GM12878 (cell line): ENCODE measurements at regions not wholly inside any gene's neighbourhood (a gene's known extent, or its start where the extent isn't known, plus 50 kb on each side); places are given as distances from the start of the nearest gene placed in this dataset.

ENCODE experiments used
- ATAC-seq: fragments of 200-7000 bp; cut with Tn5 transposase; 3 replicates; pipeline ENCODE4 v1.9.1; 2020; ENCODE audit warnings: mild to moderate bottlenecking, moderate library complexity
- BruUV-seq: library from RNA; stranded (reverse); fragments of 400-500 nt; replicated peaks from 2 replicates; lab custom pipeline; 2021; lab: Mats Ljungman, UMichigan
- CTCF ChIA-PET: fragments of 300-600 bp; sonication (Branson Sonifier 250); formaldehyde crosslinking; extraction: SDS; loops from one replicate; lab custom pipeline; 2021; ENCODE audit warnings: inconsistent platforms; lab: Yijun Ruan, JAX
- POLR2A ChIA-PET: fragments of 350-600 bp; formaldehyde crosslinking; extraction: SDS; loops from one replicate; lab custom pipeline; 2021; ENCODE audit warnings: inconsistent platforms; lab: Charles Lee
- RAD21 ChIA-PET: fragments of 300-600 bp; sonication (Branson Sonifier 250); formaldehyde crosslinking; loops from one replicate; lab custom pipeline; 2023; ENCODE audit warnings: antibody characterized with exemption; ENCODE audit not compliant: unreplicated experiment; lab: Charles Lee
- SMC1A ChIA-PET: fragments of 300-600 bp; sonication (Branson Sonifier 250); formaldehyde crosslinking; loops from one replicate; lab custom pipeline; 2023; ENCODE audit not compliant: unreplicated experiment, uncharacterized antibody; lab: Charles Lee
- DNase-seq: peaks from one replicate; pipeline ENCODE4 v3.0.0-alpha.2; 2011; ENCODE audit warnings: low read depth, low spot score
- FAIRE-seq: peaks from 3 replicates; lab custom pipeline; 2011; peaks lifted over from hg19 to GRCh38; lab: Jason Lieb, UNC
- H2AFZ ChIP-seq: 2 replicates; pipeline ENCODE4 v1.6.0; 2011; ENCODE audit warnings: low read depth, low read length, control low read depth; ENCODE audit not compliant: control insufficient read depth
- H3K27ac ChIP-seq: 2 replicates; pipeline ENCODE4 v1.5.1; 2011; ENCODE audit warnings: control low read depth; ENCODE audit not compliant: control insufficient read depth, insufficient read depth
- H3K27me3 ChIP-seq, 2 experiments: replicated peaks in 1 of 2; 2 replicates each; pipeline versions ENCODE4 v1.6.0 to v1.6.1; 2011; ENCODE audit warnings: low read length in 1 of 2; ENCODE audit not compliant: control insufficient read depth in 2 of 2, insufficient read depth in 2 of 2
- H3K36me3 ChIP-seq, 2 experiments: 2 replicates each; pipeline ENCODE4 v1.5.1; 2011; ENCODE audit warnings: low read length in 1 of 2; ENCODE audit not compliant: control insufficient read depth in 2 of 2, insufficient read depth in 2 of 2
- H3K4me1 ChIP-seq: 2 replicates; pipeline ENCODE4 v1.6.1; 2011; ENCODE audit warnings: mild to moderate bottlenecking, low read length, moderate library complexity, mixed read lengths; ENCODE audit not compliant: control insufficient read depth, insufficient read depth
- H3K4me2 ChIP-seq: 2 replicates; pipeline ENCODE4 v1.6.0; 2011; ENCODE audit warnings: control low read depth; ENCODE audit not compliant: control insufficient read depth, insufficient read depth
- H3K4me3 ChIP-seq: fragments of 200-600 bp; sonication (generic); 2 replicates; pipeline ENCODE4 v1.5.1; 2016
- H3K79me2 ChIP-seq: 2 replicates; pipeline ENCODE4 v1.6.0; 2011; ENCODE audit warnings: low read length; ENCODE audit not compliant: control insufficient read depth, insufficient read depth
- H3K9ac ChIP-seq: 2 replicates; pipeline ENCODE4 v1.8.0; 2011; ENCODE audit warnings: low read length, control low read depth, mixed read lengths; ENCODE audit not compliant: control insufficient read depth, insufficient read depth
- H3K9me3 ChIP-seq: replicated peaks from 3 replicates; pipeline ENCODE4 v1.5.1; 2011; ENCODE audit warnings: mild to moderate bottlenecking, low read length; ENCODE audit not compliant: control insufficient read depth, insufficient read depth
- H4K20me1 ChIP-seq: 2 replicates; pipeline ENCODE4 v1.6.0; 2011; ENCODE audit not compliant: control insufficient read depth, insufficient read depth
- CBX5 ChIP-seq: sonication (generic); IDR thresholded peaks from 2 replicates; pipeline ENCODE4 v1.6.1; 2016; ENCODE audit warnings: low read depth, moderate library complexity, mild to moderate bottlenecking, inconsistent platforms
- CEBPB ChIP-seq, 2 experiments: fragments of 150-350 bp in 1 of 2; IDR thresholded peaks; 2 replicates each; pipeline ENCODE4 v1.6.1; 2012 to 2014; ENCODE audit warnings: low read depth in 2 of 2, low read length in 2 of 2, borderline replicate concordance in 1 of 2, inconsistent platforms in 1 of 2
- CHD4 ChIP-seq: fragments of 200-600 bp; sonication (generic); IDR thresholded peaks from 2 replicates; pipeline ENCODE4 v1.6.1; 2016; ENCODE audit warnings: mild to moderate bottlenecking
- CREM ChIP-seq: IDR thresholded peaks from 2 replicates; pipeline ENCODE4 v1.6.1; 2014; ENCODE audit warnings: antibody characterized with exemption, low read depth
- NFYA ChIP-seq: IDR thresholded peaks from 2 replicates; pipeline ENCODE4 v1.6.1; 2011; ENCODE audit warnings: low read depth, mild to moderate bottlenecking, low read length, improper control_type of control experiment, borderline replicate concordance
- NR2F1 ChIP-seq: fragments of 450-650 bp; conservative IDR thresholded peaks from 2 replicates; pipeline ENCODE4 v1.6.1; 2017; ENCODE audit warnings: mild to moderate bottlenecking
- PAX8 ChIP-seq: fragments of 450-650 bp; IDR thresholded peaks from 2 replicates; pipeline ENCODE4 v1.6.1; 2017; ENCODE audit warnings: mild to moderate bottlenecking, moderate library complexity
- RELA ChIP-seq: fragments of 450-650 bp; IDR thresholded peaks from 2 replicates; pipeline ENCODE4 v1.8.0; 2014; ENCODE audit warnings: borderline replicate concordance; ENCODE audit not compliant: partially characterized antibody
- ZBED1 ChIP-seq: IDR thresholded peaks from 2 replicates; pipeline ENCODE4 v1.6.1; 2016; ENCODE audit warnings: borderline replicate concordance
- ZNF207 ChIP-seq: fragments of 450-650 bp; IDR thresholded peaks from 2 replicates; pipeline ENCODE4 v1.6.1; 2014; ENCODE audit warnings: antibody characterized with exemption, mild to moderate bottlenecking, borderline replicate concordance
- WGBS: methylation state at CpG from one replicate; pipeline ENCODE4 v1.1.6; 2016; ENCODE audit warnings: low lambda C conversion rate; ENCODE audit not compliant: insufficient replicate concordance, insufficient coverage; ENCODE audit errors: missing lambda C conversion rate; 5-methylcytosine and 5-hydroxymethylcytosine counted together
- in situ Hi-C: fragments of 300-500 bp; cut with MboI; formaldehyde crosslinking; loops from 9 replicates; pipeline ENCODE4 v1.14.3; 2018; ENCODE audit warnings: mixed read lengths
- intact Hi-C: fragments of 100-400 bp; cut with micrococcal nuclease; formaldehyde crosslinking; loops from one replicate; pipeline ENCODE4 v1.14.2; 2022; ENCODE audit not compliant: unreplicated experiment
- TF ChIP-seq, protein P1 (sequence below): fragments of 450-650 bp; IDR thresholded peaks from 2 replicates; pipeline ENCODE4 v1.6.1; 2016; ENCODE audit warnings: mild to moderate bottlenecking
- TF ChIP-seq, protein P2 (sequence below): fragments of 450-650 bp; formaldehyde crosslinking; IDR thresholded peaks from 2 replicates; pipeline ENCODE4 v1.4.0; 2022; ENCODE audit warnings: mild to moderate bottlenecking, moderate library complexity
- TF ChIP-seq, protein P3 (sequence below): IDR thresholded peaks from 2 replicates; pipeline ENCODE4 v1.6.1; 2012; ENCODE audit warnings: low read length, inconsistent platforms
- TF ChIP-seq, protein P4 (sequence below): IDR thresholded peaks from 2 replicates; pipeline ENCODE4 v1.6.1; 2012; ENCODE audit warnings: low read depth, low read length, improper control_type of control experiment
- TF ChIP-seq, protein P5 (sequence below): fragments of 450-650 bp; IDR thresholded peaks from 2 replicates; pipeline ENCODE4 v1.6.1; 2018; ENCODE audit warnings: mild to moderate bottlenecking, low read depth, moderate library complexity; ENCODE audit not compliant: partially characterized antibody

DNA sequence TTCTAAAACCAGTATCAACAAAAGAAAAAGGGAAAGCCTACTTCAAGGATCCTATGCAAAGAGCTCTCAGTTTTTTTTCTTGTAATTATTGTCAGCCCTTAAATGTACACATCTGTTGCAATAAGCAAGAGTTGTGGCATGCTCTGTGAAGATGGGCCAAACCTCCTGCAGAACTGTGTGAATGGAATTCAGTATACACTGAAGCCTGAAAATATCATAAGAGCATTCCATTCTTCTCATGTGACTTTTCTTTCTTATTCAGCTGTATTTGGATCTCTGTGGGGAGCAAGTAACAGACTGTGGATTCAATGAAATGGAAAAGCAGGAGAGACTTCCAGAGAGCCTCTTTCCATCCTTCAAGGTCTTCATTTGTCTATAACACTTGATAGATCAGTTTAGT, 130.7 kb downstream of the SAMD9 start (continued):
- TF ChIP-seq RELA (no peak), CBX5 (no peak)

DNA sequence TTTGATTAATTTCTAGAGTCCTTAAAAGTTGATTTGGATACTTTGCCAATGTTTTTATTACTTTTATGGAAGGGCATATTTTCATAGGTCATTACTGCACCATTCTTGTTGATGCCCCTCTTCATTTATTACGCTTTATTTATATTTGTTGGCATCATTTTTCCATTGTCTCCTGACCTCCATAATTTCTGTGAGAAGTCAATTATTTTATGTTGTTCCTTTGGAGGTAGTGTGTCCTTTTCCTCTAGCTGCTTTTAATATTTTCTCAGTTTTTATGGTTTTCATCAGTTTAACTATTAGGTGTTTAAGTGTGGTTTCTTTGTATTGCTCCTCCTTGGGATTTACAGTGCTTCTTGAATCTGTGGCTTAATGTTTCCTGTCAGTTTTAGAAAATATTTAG, 134.9 kb downstream of the SAMD9 start:
- no peak overlapping the region for H3K4me2 ChIP-seq
- no peak for FAIRE-seq
- no peak overlapping the region for H2AFZ ChIP-seq
- intact Hi-C loops (no loop called here), in situ Hi-C loops (no loop called here)
- H3K36me3 ChIP-seq, result no peaks in the 10 kb centered on the region
- WGBS, result 16% methylated on average over 1 of the region's 1 CpG
- BruUV-seq, result no TSS peak
- no peaks in the 10 kb centered on the region; the same call in 1 of the 3 replicates for H3K9me3 ChIP-seq
- H3K79me2 ChIP-seq, result no peaks in the 10 kb centered on the region
- POLR2A ChIA-PET, result interaction anchor here (0.6 kb wide), 1 partner anchor 28 kb away, joined by 10 read pairs; no protein-coding TSS in a partner anchor
- CTCF ChIA-PET, result no interaction called here
- no peak overlapping the region for H3K9ac ChIP-seq
- ATAC-seq, result no peak
- no peak overlapping the region for H3K27ac ChIP-seq
- H4K20me1 ChIP-seq, result no peaks in the 10 kb centered on the region
- no peaks in the 10 kb centered on the region for H3K27me3 ChIP-seq
- H3K4me3 ChIP-seq, result no peak overlapping the region
- DNase-seq, result no peak
- RAD21 ChIA-PET, result no interaction called here
- H3K4me1 ChIP-seq, result no peaks in the 10 kb centered on the region
- SMC1A ChIA-PET, result interaction anchor here (0.8 kb wide), 1 partner anchor 13 kb away, joined by 3 read pairs; no protein-coding TSS in a partner anchor
- TF ChIP-seq PAX8 (no peak), NR2F1 (no peak), NFYA (no peak), CEBPB (IDR thresholded peaks at IDR 0.05; ENCODE audit: borderline replicate concordance in 1 of 2, low read depth in 2 of 2, low read length in 2 of 2) (no peak), CREM (no peak), ZNF207 (no peak), CHD4 (no peak), ZBED1 (no peak)
- TF ChIP-seq, protein P1, sequence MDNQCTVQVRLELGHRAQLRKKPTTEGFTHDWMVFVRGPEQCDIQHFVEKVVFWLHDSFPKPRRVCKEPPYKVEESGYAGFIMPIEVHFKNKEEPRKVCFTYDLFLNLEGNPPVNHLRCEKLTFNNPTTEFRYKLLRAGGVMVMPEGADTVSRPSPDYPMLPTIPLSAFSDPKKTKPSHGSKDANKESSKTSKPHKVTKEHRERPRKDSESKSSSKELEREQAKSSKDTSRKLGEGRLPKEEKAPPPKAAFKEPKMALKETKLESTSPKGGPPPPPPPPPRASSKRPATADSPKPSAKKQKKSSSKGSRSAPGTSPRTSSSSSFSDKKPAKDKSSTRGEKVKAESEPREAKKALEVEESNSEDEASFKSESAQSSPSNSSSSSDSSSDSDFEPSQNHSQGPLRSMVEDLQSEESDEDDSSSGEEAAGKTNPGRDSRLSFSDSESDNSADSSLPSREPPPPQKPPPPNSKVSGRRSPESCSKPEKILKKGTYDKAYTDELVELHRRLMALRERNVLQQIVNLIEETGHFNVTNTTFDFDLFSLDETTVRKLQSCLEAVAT, result no peak
- TF ChIP-seq, protein P2, sequence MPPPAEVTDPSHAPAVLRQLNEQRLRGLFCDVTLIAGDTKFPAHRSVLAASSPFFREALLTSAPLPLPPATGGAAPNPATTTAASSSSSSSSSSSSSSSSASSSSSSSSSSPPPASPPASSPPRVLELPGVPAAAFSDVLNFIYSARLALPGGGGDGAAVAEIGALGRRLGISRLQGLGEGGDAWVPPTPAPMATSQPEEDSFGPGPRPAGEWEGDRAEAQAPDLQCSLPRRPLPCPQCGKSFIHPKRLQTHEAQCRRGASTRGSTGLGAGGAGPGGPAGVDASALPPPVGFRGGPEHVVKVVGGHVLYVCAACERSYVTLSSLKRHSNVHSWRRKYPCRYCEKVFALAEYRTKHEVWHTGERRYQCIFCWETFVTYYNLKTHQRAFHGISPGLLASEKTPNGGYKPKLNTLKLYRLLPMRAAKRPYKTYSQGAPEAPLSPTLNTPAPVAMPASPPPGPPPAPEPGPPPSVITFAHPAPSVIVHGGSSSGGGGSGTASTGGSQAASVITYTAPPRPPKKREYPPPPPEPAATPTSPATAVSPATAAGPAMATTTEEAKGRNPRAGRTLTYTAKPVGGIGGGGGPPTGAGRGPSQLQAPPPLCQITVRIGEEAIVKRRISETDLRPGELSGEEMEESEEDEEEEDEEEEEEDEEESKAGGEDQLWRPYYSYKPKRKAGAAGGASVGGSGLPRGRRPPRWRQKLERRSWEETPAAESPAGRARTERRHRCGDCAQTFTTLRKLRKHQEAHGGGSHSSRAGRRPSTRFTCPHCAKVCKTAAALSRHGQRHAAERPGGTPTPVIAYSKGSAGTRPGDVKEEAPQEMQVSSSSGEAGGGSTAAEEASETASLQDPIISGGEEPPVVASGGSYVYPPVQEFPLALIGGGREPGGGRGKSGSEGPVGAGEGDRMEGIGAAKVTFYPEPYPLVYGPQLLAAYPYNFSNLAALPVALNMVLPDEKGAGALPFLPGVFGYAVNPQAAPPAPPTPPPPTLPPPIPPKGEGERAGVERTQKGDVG (CRISPR knock-in tag), result no peak
- TF ChIP-seq, protein P3, sequence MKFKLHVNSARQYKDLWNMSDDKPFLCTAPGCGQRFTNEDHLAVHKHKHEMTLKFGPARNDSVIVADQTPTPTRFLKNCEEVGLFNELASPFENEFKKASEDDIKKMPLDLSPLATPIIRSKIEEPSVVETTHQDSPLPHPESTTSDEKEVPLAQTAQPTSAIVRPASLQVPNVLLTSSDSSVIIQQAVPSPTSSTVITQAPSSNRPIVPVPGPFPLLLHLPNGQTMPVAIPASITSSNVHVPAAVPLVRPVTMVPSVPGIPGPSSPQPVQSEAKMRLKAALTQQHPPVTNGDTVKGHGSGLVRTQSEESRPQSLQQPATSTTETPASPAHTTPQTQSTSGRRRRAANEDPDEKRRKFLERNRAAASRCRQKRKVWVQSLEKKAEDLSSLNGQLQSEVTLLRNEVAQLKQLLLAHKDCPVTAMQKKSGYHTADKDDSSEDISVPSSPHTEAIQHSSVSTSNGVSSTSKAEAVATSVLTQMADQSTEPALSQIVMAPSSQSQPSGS, result no peak
- TF ChIP-seq, protein P4, sequence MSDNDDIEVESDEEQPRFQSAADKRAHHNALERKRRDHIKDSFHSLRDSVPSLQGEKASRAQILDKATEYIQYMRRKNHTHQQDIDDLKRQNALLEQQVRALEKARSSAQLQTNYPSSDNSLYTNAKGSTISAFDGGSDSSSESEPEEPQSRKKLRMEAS, result no peak
- TF ChIP-seq, protein P5, sequence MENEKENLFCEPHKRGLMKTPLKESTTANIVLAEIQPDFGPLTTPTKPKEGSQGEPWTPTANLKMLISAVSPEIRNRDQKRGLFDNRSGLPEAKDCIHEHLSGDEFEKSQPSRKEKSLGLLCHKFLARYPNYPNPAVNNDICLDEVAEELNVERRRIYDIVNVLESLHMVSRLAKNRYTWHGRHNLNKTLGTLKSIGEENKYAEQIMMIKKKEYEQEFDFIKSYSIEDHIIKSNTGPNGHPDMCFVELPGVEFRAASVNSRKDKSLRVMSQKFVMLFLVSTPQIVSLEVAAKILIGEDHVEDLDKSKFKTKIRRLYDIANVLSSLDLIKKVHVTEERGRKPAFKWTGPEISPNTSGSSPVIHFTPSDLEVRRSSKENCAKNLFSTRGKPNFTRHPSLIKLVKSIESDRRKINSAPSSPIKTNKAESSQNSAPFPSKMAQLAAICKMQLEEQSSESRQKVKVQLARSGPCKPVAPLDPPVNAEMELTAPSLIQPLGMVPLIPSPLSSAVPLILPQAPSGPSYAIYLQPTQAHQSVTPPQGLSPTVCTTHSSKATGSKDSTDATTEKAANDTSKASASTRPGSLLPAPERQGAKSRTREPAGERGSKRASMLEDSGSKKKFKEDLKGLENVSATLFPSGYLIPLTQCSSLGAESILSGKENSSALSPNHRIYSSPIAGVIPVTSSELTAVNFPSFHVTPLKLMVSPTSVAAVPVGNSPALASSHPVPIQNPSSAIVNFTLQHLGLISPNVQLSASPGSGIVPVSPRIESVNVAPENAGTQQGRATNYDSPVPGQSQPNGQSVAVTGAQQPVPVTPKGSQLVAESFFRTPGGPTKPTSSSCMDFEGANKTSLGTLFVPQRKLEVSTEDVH, result no peak
